WI38 (cell line): ENCODE measurements at regions not wholly inside any gene's neighbourhood (a gene's known extent, or its start where the extent isn't known, plus 50 kb on each side); places are given as distances from the start of the nearest gene placed in this dataset.

Experiments used
- H3K4me3 ChIP-seq: 2 replicates; pipeline ENCODE4 v1.5.1; 2011; ENCODE audit warnings: low read depth, mild to moderate bottlenecking, control low read depth, low read length
- TF ChIP-seq, protein P1 (sequence below): IDR thresholded peaks from 2 replicates; pipeline ENCODE4 v1.5.1; 2012; ENCODE audit warnings: low read depth, mild to moderate bottlenecking, control low read depth, low read length

DNA sequence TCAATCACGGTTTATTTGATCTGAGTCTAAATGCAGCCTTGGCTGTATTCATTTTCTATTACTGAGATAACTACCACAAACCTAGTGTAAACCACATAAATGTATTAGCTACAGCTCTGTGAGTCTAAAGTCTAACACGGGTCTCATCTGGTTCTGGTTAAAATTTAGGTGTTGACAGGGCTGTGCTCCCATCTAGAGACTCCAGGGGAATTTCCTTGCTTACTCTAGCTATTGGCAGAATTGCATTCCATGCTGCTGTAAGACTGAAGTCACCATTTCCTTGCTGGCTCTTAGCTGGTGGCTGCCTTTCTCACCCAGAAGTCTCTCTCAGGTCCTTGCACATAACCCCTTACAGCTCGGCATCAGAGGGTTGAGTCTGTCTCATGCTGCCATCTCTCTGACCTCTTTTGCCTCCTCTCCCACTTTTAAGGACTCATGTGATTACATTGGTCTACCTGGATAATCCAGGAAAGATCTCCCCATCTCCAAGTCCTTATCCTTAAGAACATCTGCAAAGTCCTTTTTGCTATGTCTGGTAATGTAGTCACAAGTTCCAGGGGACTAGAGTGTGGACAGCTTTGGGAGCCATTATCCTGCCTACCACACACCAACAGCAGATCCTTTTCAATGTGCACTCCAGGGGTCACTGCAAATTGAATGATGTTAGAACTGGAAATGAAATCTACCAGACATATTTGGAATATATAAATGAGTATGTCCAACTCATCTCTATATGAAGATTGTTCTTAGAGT lies 207.0 kb upstream of the AGAP1 start:
- TF ChIP-seq, protein P1, sequence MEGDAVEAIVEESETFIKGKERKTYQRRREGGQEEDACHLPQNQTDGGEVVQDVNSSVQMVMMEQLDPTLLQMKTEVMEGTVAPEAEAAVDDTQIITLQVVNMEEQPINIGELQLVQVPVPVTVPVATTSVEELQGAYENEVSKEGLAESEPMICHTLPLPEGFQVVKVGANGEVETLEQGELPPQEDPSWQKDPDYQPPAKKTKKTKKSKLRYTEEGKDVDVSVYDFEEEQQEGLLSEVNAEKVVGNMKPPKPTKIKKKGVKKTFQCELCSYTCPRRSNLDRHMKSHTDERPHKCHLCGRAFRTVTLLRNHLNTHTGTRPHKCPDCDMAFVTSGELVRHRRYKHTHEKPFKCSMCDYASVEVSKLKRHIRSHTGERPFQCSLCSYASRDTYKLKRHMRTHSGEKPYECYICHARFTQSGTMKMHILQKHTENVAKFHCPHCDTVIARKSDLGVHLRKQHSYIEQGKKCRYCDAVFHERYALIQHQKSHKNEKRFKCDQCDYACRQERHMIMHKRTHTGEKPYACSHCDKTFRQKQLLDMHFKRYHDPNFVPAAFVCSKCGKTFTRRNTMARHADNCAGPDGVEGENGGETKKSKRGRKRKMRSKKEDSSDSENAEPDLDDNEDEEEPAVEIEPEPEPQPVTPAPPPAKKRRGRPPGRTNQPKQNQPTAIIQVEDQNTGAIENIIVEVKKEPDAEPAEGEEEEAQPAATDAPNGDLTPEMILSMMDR = no peak
- no peak overlapping the region for H3K4me3 ChIP-seq

DNA sequence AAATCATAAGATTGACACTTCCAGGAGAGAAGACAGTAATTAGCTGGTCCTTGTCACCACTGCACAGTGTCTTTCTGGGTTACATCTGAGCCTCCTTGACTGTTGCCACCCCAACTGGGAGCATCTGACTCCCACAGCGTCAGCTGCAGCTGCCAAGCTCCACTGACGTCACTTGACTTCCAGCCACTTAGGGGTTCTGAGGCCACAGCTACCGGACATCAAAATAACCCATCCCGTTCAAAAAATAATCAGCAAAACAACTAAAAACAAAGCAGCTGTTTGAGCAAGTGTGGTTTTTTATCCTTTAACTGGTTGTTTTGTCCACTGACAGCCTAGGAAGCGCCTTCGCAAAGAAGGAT lies 206.5 kb upstream of the AGAP1 start:
- H3K4me3 ChIP-seq = no peak overlapping the region
- TF ChIP-seq, protein P1 = no peak

DNA sequence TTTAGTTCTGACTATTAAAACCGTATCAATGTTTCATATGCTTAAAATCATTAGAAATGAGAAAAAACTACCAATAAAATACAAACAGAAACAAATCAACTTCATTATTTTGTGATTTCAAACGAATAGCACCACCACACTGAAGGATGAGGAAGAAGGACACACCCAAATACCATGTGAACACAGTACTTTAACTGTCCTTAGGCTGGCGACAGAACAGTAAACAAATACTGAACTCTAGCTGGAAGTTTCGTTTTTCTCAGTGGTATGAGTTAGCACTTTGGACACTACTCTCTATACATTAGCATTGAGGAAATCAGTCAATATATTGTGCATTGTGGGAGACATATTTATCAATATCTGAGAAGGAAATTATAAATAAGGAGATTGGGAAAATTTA lies 202.4 kb upstream of the AGAP1 start:
- TF ChIP-seq, protein P1 = no peak
- no peak overlapping the region for H3K4me3 ChIP-seq

DNA sequence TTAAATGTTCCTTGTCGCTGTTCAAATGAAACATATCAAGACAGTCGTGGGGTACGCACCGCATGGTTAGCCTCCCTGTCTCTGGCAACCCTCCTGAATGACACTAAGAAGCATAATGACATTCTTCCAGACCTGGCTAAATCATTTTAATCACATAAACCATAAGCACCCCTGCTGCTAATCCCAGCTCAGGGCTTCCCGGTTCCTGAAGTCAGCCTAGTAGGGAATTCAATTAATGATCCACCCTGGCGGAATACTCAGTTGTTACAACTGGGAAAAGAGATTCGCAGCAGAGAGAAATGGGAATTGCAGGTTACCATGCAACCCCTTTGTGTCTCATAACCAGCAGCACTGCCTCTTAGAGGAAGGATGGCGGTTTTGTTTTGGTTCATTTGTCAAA lies 200.8 kb upstream of the AGAP1 start:
- no peak overlapping the region for H3K4me3 ChIP-seq
- TF ChIP-seq, protein P1 = no peak

DNA sequence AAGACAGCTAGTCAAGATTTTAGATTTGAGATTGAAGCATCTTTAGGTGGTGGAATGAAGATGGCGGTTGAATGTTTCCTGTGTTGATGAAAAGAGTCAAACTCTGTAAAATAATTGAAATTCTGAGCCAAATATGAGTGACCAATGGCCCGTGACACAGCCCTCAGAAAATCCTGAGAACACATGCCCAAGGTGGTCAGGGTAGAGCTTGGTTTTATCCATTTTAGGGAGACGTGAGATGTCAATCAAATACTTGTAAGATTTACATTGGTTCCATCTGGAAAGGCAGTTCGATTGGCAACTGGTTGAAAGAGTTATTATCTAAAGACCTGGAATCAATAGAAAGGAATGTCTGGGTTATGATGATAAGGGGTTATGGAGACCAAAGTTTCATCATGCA lies 198.0 kb upstream of the AGAP1 start:
- TF ChIP-seq, protein P1 = no peak
- H3K4me3 ChIP-seq = no peak overlapping the region

DNA sequence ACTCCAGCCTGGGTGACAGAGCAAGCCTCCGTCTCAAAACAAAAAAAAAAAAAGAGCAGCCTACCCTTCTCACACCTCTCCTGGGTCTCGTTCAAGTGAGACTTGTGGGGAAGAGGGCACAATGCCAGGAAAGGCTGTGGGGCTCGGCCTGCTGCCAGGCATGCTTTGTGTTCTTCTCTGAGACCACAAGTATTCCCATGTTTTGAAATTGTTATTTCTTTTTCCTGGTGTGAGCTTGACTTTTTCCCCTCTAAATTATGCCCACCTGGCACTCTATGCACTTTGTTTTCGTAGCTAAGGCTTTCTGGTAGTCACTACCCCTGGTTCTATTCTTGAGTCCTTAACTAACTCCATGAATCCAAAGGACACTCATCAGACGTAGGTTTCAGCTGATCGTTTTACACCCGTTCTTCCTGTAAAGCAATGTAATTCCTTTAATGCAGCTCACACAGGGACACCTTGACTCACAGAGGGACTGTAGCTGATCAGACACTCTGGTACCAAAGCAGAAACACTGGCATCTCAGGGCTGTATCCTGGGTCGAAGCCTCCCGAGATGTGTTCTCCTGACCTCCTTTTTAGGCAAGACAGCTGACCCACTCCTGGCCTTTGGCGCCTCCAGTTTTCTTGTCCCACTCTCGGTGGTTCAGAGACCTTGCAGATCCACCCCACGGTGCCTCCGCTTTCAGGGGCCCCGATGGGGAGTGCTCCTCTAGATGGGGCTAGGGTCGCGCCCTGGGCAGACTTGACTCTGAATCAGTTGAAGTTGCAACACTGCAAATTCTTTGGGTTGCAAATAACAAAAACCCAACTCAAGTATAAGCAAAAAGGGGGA lies 193.3 kb upstream of the AGAP1 start:
- H3K4me3 ChIP-seq = no peak overlapping the region
- TF ChIP-seq, protein P1 = no peak
